HCT116 (cell line): ENCODE measurements at regions not wholly inside any gene's neighbourhood (a gene's known extent, or its start where the extent isn't known, plus 50 kb on each side); places are given as distances from the start of the nearest gene placed in this dataset.
"Not testable (repeated sequence)": the region's sequence is repeated elsewhere in the genome, so short reads cannot be mapped to it uniquely, and the experiment has no call there.

Experiments
- ATAC-seq: fragments of 200-7000 bp; cut with Tn5 transposase; 2 replicates; pipeline ENCODE4 v1.9.1; 2020; ENCODE audit warnings: mild to moderate bottlenecking, moderate library complexity
- BruUV-seq: library from RNA; stranded (reverse); fragments of 400-500 nt; replicated peaks from 2 replicates; lab custom pipeline; 2021; lab: Mats Ljungman, UMichigan
- CTCF ChIA-PET: fragments of 300-600 bp; sonication (Branson Sonifier 250); formaldehyde crosslinking; loops from one replicate; lab custom pipeline; 2021; ENCODE audit warnings: antibody characterized with exemption; lab: Charles Lee
- POLR2A ChIA-PET: fragments of 300-600, 350-600 bp; sonication (Branson Sonifier 250); formaldehyde crosslinking; loops from one replicate; lab custom pipeline; 2021; ENCODE audit warnings: antibody characterized with exemption; lab: Charles Lee
- RAD21 ChIA-PET, 2 experiments: fragments of 300-600 bp; sonication (Branson Sonifier 250); formaldehyde crosslinking; loops; one replicate each; lab custom pipeline; 2023; ENCODE audit warnings: low total read pairs in 2 of 2; ENCODE audit not compliant: uncharacterized antibody in 2 of 2, unreplicated experiment in 2 of 2, low non-redundant PET in 1 of 2; lab: Charles Lee
- DNase-seq: peaks from one replicate; pipeline ENCODE4 v3.0.0-alpha.2; 2010; ENCODE audit warnings: low read depth, low spot score
- H2AFZ ChIP-seq: fragments of 200-600 bp; shearing (Covaris generic), sonication (generic); 2 replicates; pipeline ENCODE4 v1.6.1; 2017; ENCODE audit warnings: low read depth, mixed run types, mixed read lengths, antibody characterized with exemption, low read length; ENCODE audit not compliant: poor library complexity, severe bottlenecking
- H3K27ac ChIP-seq: 2 replicates; pipeline ENCODE4 v1.5.1; 2012; ENCODE audit warnings: low read depth, low read length
- H3K27me3 ChIP-seq: fragments of 200-600 bp; sonication (generic); 2 replicates; pipeline ENCODE4 v1.6.1; 2016; ENCODE audit warnings: mixed run types, low read length, mixed read lengths; ENCODE audit not compliant: insufficient read depth
- H3K36me3 ChIP-seq, 2 experiments: fragments of 200-500 bp in 1 of 2; fragments of 200-600 bp in 1 of 2; sonication (Bioruptor generic) in 1 of 2; sonication (generic) in 1 of 2; 2 replicates each; pipeline versions ENCODE4 v1.5.1 to v1.6.1; 2014 to 2016; ENCODE audit warnings: low read length in 2 of 2, inconsistent platforms in 1 of 2, mixed read lengths in 1 of 2, mixed run types in 1 of 2; ENCODE audit not compliant: insufficient read depth in 2 of 2, control insufficient read depth in 1 of 2
- H3K4me1 ChIP-seq, 2 experiments: fragments of 200-600 bp in 1 of 2; sonication (generic) in 1 of 2; 2 replicates each; pipeline versions ENCODE4 v1.5.1 to v1.6.1; 2012 to 2017; ENCODE audit warnings: low read length in 2 of 2, inconsistent platforms in 1 of 2, mild to moderate bottlenecking in 1 of 2, mixed read lengths in 1 of 2, mixed run types in 1 of 2, moderate library complexity in 1 of 2; ENCODE audit not compliant: insufficient read depth in 2 of 2, control insufficient read depth in 1 of 2
- H3K4me2 ChIP-seq: fragments of 200-600 bp; sonication (generic); 2 replicates; pipeline ENCODE4 v1.6.1; 2017; ENCODE audit warnings: mixed run types, low read length, mixed read lengths
- H3K4me3 ChIP-seq, 2 experiments: fragments of 200-600 bp in 1 of 2; sonication (generic) in 1 of 2; replicated peaks in 1 of 2; 2 replicates each; pipeline ENCODE4 v1.5.1; 2011 to 2016; ENCODE audit warnings: low read length in 2 of 2, control low read depth in 1 of 2, low read depth in 1 of 2, mild to moderate bottlenecking in 1 of 2, mixed read lengths in 1 of 2, mixed run types in 1 of 2
- H3K79me2 ChIP-seq: fragments of 200-600 bp; sonication (generic); 2 replicates; pipeline ENCODE4 v1.6.1; 2017; ENCODE audit warnings: mild to moderate bottlenecking, mixed run types, low read length, moderate library complexity, mixed read lengths; ENCODE audit not compliant: insufficient read depth
- H3K9ac ChIP-seq: fragments of 200-600 bp; sonication (generic); 2 replicates; pipeline ENCODE4 v1.6.1; 2016; ENCODE audit warnings: low read length, mixed read lengths
- H3K9me2 ChIP-seq: fragments of 200-600 bp; sonication (generic), shearing (Covaris generic); 2 replicates; pipeline ENCODE4 v1.6.1; 2017; ENCODE audit warnings: mixed run types, mild to moderate bottlenecking, moderate library complexity; ENCODE audit not compliant: insufficient read depth
- H3K9me3 ChIP-seq, 2 experiments: fragments of 200-500 bp in 1 of 2; fragments of 200-600 bp in 1 of 2; sonication (Bioruptor generic) in 1 of 2; sonication (generic) in 1 of 2; 2 replicates each; pipeline ENCODE4 v1.6.1; 2014 to 2017; ENCODE audit warnings: low read length in 2 of 2, mixed read lengths in 2 of 2, inconsistent platforms in 1 of 2, low read depth in 1 of 2, mild to moderate bottlenecking in 1 of 2, mixed run types in 1 of 2, moderate library complexity in 1 of 2; ENCODE audit not compliant: control insufficient read depth in 1 of 2, insufficient read depth in 1 of 2
- H4K20me1 ChIP-seq: fragments of 200-600 bp; sonication (generic), shearing (Covaris generic); 2 replicates; pipeline ENCODE4 v1.6.1; 2017; ENCODE audit warnings: mixed run types, mild to moderate bottlenecking, moderate library complexity; ENCODE audit not compliant: insufficient read depth
- EZH2 ChIP-seq: fragments of 200-600 bp; sonication (generic); IDR thresholded peaks from 2 replicates; pipeline ENCODE4 v1.6.1; 2017; ENCODE audit warnings: antibody characterized with exemption, mixed run types
- POLR2A ChIP-seq: IDR thresholded peaks from 2 replicates; pipeline ENCODE4 v1.7.0; 2011; ENCODE audit warnings: borderline replicate concordance; ENCODE audit not compliant: insufficient read depth, insufficient read length; ENCODE audit errors: extremely low read depth
- RAD21 ChIP-seq: IDR thresholded peaks from 2 replicates; pipeline ENCODE4 v1.6.1; 2012; ENCODE audit warnings: low read depth, mild to moderate bottlenecking
- YY1 ChIP-seq: IDR thresholded peaks from 2 replicates; pipeline ENCODE4 v1.6.1; 2011; ENCODE audit warnings: low read length, low read depth, moderate library complexity, mild to moderate bottlenecking; ENCODE audit not compliant: insufficient replicate concordance; ENCODE audit errors: extremely low read depth
- intact Hi-C: fragments of 100-400 bp; cut with micrococcal nuclease; formaldehyde crosslinking; loops from 2 replicates; pipeline ENCODE4 v1.10.0; 2022

GRCh38 chr5:25263507-25263906 lies 618.7 kb upstream of the CDH10 start:
- POLR2A ChIA-PET, intact Hi-C loops, DNase-seq, ATAC-seq, H3K9ac ChIP-seq, H3K79me2 ChIP-seq, H3K4me2 ChIP-seq, CTCF ChIA-PET, H3K27me3 ChIP-seq, RAD21 ChIA-PET, H3K36me3 ChIP-seq, H3K4me1 ChIP-seq, H3K4me3 ChIP-seq, H2AFZ ChIP-seq, H4K20me1 ChIP-seq, BruUV-seq, H3K27ac ChIP-seq, H3K9me2 ChIP-seq: not testable (repeated sequence)
- peaks cover 12 to 21% of the 10 kb centered on the region in 2 experiments; a peak in 3 of 4 replicates for H3K9me3 ChIP-seq

- Histone ChIP-seq H4K20me1 (no peaks in the 10 kb centered on the region), H3K27me3 (no peaks in the 10 kb centered on the region), H3K36me3 (no peaks in the 10 kb centered on the region), H3K9me2 (no peaks in the 10 kb centered on the region), H3K4me2 (no peak overlapping the region), H3K4me3 (no peak overlapping the region), H2AFZ (no peak overlapping the region), H3K27ac (no peak overlapping the region), H3K9ac (no peak overlapping the region), H3K4me1 (no peaks in the 10 kb centered on the region), H3K9me3 (peaks cover 12 to 21% of the 10 kb centered on the region in 2 experiments; a peak in 3 of 4 replicates), H3K79me2 (no peaks in the 10 kb centered on the region)
- POLR2A ChIA-PET, result no interaction called here
- BruUV-seq, result no TSS peak
- no peak for ATAC-seq
- no peak for DNase-seq
- RAD21 ChIA-PET, result no interaction called here
- CTCF ChIA-PET, result no interaction called here
- intact Hi-C loops, result no loop called here
- TF ChIP-seq RAD21, result no peak
- no peak for TF ChIP-seq YY1
- no peak for TF ChIP-seq POLR2A
- no peak for TF ChIP-seq EZH2
These were observed 617.4 kb upstream of the CDH10 start for GRCh38 chr5:25262221-25262620.
